Vagina (tissue), 2 donors: ENCODE measurements at regions not wholly inside any gene's neighbourhood (a gene's known extent, or its start where the extent isn't known, plus 50 kb on each side); places are given as distances from the start of the nearest gene placed in this dataset.

Experiments used
- DNase-seq, 2 donors: peaks; one replicate each; pipeline ENCODE4 v3.0.0-alpha.2; 2017; ENCODE audit errors: extremely low spot score in 2 of 2
- H3K27ac ChIP-seq: fragments of 200-600 bp; sonication (generic); one replicate; pipeline ENCODE4 v1.5.1; 2019
- H3K27me3 ChIP-seq: fragments of 200-600 bp; sonication (generic); one replicate; pipeline ENCODE4 v1.5.1; 2019
- H3K36me3 ChIP-seq, 2 donors: fragments of 200-600 bp; sonication (generic); one replicate each; pipeline ENCODE4 v1.5.1; 2017 to 2019
- H3K4me1 ChIP-seq: fragments of 200-600 bp; sonication (generic); one replicate; pipeline ENCODE4 v1.5.1; 2019
- H3K4me3 ChIP-seq, 2 donors: fragments of 200-600 bp; sonication (generic); 1 replicate in 1 of 2; 2 replicates in 1 of 2; pipeline ENCODE4 v1.5.1; 2016 to 2019
- H3K9me3 ChIP-seq: fragments of 200-600 bp; sonication (generic); one replicate; pipeline ENCODE4 v1.5.1; 2019
- CTCF ChIP-seq, 3 experiments: fragments of 450-650 bp in 2 of 3; fragments of 200-600 bp in 1 of 3; sonication (generic) in 1 of 3; IDR thresholded peaks; one replicate each; pipeline ENCODE4 v1.5.1; 2017 to 2019; ENCODE audit warnings: antibody characterized with exemption in 3 of 3, mild to moderate bottlenecking in 2 of 3, moderate library complexity in 2 of 3
- POLR2A ChIP-seq, 2 donors: fragments of 450-650 bp; IDR thresholded peaks; one replicate each; pipeline ENCODE4 v1.6.1; 2017; ENCODE audit warnings: antibody characterized with exemption in 2 of 2, mild to moderate bottlenecking in 2 of 2, moderate library complexity in 2 of 2
- POLR2AphosphoS5 ChIP-seq, 2 donors: sonication (generic); formaldehyde crosslinking; IDR thresholded peaks; one replicate each; pipeline ENCODE4 v1.9.0; 2017; ENCODE audit warnings: antibody characterized with exemption in 2 of 2, mild to moderate bottlenecking in 2 of 2, low read depth in 1 of 2; ENCODE audit not compliant: insufficient read depth in 1 of 2
- intact Hi-C: fragments of 100-400 bp; cut with DNase I; formaldehyde crosslinking; loops from one replicate; pipeline ENCODE4 v1.15.1; 2023

GRCh38 chr4:123978637-123979036 is 582.0 kb downstream of the SPRY1 start:
- TF ChIP-seq POLR2A (IDR thresholded peaks at IDR 0.05) (no peak), POLR2AphosphoS5 (IDR thresholded peaks at IDR 0.05; ENCODE audit: insufficient read depth in 1 of 2, low read depth in 1 of 2) (no peak), CTCF (IDR thresholded peaks at IDR 0.05) (no peak)
- intact Hi-C loops: no loop called here
- H3K4me3 ChIP-seq: no peak overlapping the region
- DNase-seq: no peak
- no peaks in the 10 kb centered on the region for H3K9me3 ChIP-seq
- no peaks in the 10 kb centered on the region for H3K27me3 ChIP-seq
- peaks cover 6% of the 10 kb centered on the region for H3K4me1 ChIP-seq
- no peaks in the 10 kb centered on the region for H3K36me3 ChIP-seq
- H3K27ac ChIP-seq: no peak overlapping the region

DNA sequence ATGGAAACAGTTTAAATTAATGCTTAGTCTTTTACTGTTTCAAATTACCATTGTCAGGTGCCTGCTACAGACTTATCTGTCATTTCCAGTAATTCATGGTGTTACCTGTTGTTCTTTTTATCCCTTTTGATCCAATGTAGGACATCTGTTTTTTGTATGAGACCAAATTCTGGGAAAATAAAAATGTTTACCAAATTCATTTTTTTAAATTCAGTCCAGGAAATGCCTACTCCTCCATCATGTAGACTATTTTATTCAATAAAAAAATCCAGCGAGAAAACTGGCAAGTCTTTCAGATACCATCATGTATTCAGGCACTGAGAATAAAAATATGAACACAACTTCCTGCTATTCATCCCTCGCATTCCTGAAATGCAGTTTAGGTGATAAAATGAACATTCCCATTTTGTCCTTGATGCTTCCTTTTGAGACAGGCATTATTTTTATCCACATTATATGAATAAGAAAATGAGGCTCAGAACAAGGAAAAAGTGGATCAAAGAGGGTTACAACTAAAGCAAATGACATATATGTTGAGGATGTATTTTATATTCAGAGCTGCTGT is 584.2 kb downstream of the SPRY1 start:
- intact Hi-C loops: no loop called here
- Histone ChIP-seq H3K4me1 (peaks cover 6% of the 10 kb centered on the region), H3K36me3 (no peaks in the 10 kb centered on the region), H3K27me3 (no peaks in the 10 kb centered on the region), H3K4me3 (no peak overlapping the region), H3K9me3 (no peaks in the 10 kb centered on the region), H3K27ac (no peak overlapping the region)
- no peak for TF ChIP-seq CTCF (IDR thresholded peaks at IDR 0.05)
- no peak for TF ChIP-seq POLR2A (IDR thresholded peaks at IDR 0.05)
- no peak for TF ChIP-seq POLR2AphosphoS5 (IDR thresholded peaks at IDR 0.05; ENCODE audit: insufficient read depth in 1 of 2, low read depth in 1 of 2)
- DNase-seq: no peak

GRCh38 chr4:123984886-123985285 is 588.3 kb downstream of the SPRY1 start:
- DNase-seq: no peak
- H3K4me1 ChIP-seq: no peaks in the 10 kb centered on the region
- H3K27me3 ChIP-seq: no peaks in the 10 kb centered on the region
- no peak overlapping the region for H3K4me3 ChIP-seq
- intact Hi-C loops: no loop called here
- H3K36me3 ChIP-seq: no peaks in the 10 kb centered on the region
- TF ChIP-seq POLR2A (IDR thresholded peaks at IDR 0.05) (no peak), POLR2AphosphoS5 (IDR thresholded peaks at IDR 0.05; ENCODE audit: insufficient read depth in 1 of 2, low read depth in 1 of 2) (no peak)
- peak overlapping the region; percentile 1 for H3K27ac ChIP-seq
- no peaks in the 10 kb centered on the region for H3K9me3 ChIP-seq

- no peak for DNase-seq
- TF ChIP-seq CTCF (IDR thresholded peaks at IDR 0.05): no peak
- no peak for TF ChIP-seq POLR2AphosphoS5 (IDR thresholded peaks at IDR 0.05; ENCODE audit: insufficient read depth in 1 of 2, low read depth in 1 of 2)
- TF ChIP-seq POLR2A (IDR thresholded peaks at IDR 0.05): no peak
- no peaks in the 10 kb centered on the region for H3K36me3 ChIP-seq
- H3K4me1 ChIP-seq: no peaks in the 10 kb centered on the region
- no peak overlapping the region for H3K27ac ChIP-seq
- intact Hi-C loops: no loop called here
- H3K9me3 ChIP-seq: no peaks in the 10 kb centered on the region
- H3K27me3 ChIP-seq: no peaks in the 10 kb centered on the region
- H3K4me3 ChIP-seq: no peak overlapping the region
Measured at GRCh38 chr4:123986268-123986798, 589.7 kb downstream of the SPRY1 start.

DNA sequence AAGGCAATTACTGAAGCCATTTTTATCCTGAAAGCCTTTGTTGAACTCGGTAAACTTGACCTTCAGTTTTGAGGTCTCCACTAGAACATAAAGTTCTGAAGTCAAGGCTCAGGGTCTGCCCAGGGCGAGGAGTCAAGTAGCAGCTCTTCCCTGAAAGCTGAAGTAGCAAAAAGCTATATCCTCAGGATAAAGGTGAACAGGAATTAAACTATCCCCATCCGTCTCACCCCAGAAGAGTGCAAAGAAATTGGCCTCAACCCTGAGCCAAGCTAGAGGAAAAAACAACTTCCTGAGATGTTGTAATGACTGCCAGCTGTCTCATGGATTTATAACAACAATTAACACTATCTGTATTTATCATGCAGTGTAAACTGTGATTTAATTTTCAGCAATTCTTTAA is 590.8 kb downstream of the SPRY1 start:
- no peaks in the 10 kb centered on the region for H3K4me1 ChIP-seq
- no peaks in the 10 kb centered on the region for H3K27me3 ChIP-seq
- no peaks in the 10 kb centered on the region for H3K36me3 ChIP-seq
- no peak overlapping the region for H3K27ac ChIP-seq
- no peak for DNase-seq
- TF ChIP-seq POLR2AphosphoS5 (IDR thresholded peaks at IDR 0.05; ENCODE audit: insufficient read depth in 1 of 2, low read depth in 1 of 2) (no peak), CTCF (IDR thresholded peaks at IDR 0.05) (no peak), POLR2A (IDR thresholded peaks at IDR 0.05) (no peak)
- H3K9me3 ChIP-seq: no peaks in the 10 kb centered on the region
- H3K4me3 ChIP-seq: no peak overlapping the region
- intact Hi-C loops: no loop called here
